ENCODE measurements at regions not wholly inside any gene's neighbourhood (a gene's known extent, or its start where the extent isn't known, plus 50 kb on each side); places are given as distances from the start of the nearest gene placed in this dataset.

GRCh38 chr2:21404137-21404536, 280.4 kb downstream of the TDRD15 start:
- Histone ChIP-seq H3K27ac (no peak overlapping the region), H3K27me3 (no peaks in the 10 kb centered on the region), H3K4me1 (no peaks in the 10 kb centered on the region), H3K4me3 (no peak overlapping the region), H3K9me3 (no peaks in the 10 kb centered on the region), H3K36me3 (ENCODE audit: low read depth, missing control alignments) (no peaks in the 10 kb centered on the region)
- intact Hi-C loops (cut with DNase I; ENCODE audit: low total_unique reads), result no loop called here
- 59 to 72% methylated on average over 4 of the region's 4 CpGs for WGBS, 2 donors
- TF ChIP-seq CTCF (IDR thresholded peaks at IDR 0.05), result no peak
- no peak for TF ChIP-seq POLR2A (IDR thresholded peaks at IDR 0.05)
- DNase-seq, result no peak

GRCh38 chr2:21404827-21405625, 281.3 kb downstream of the TDRD15 start:
- H3K27ac ChIP-seq, result no peak overlapping the region
- TF ChIP-seq POLR2A (IDR thresholded peaks at IDR 0.05) (no peak), CTCF (IDR thresholded peaks at IDR 0.05) (no peak)
- no peaks in the 10 kb centered on the region for H3K27me3 ChIP-seq
- H3K4me1 ChIP-seq, result no peaks in the 10 kb centered on the region
- DNase-seq, result no peak
- WGBS, 2 donors, result 85 to 93% methylated on average over 7 of the region's 7 CpGs
- no peak overlapping the region for H3K4me3 ChIP-seq
- intact Hi-C loops (cut with DNase I; ENCODE audit: low total_unique reads), result no loop called here
- no peaks in the 10 kb centered on the region for H3K9me3 ChIP-seq
- H3K36me3 ChIP-seq (ENCODE audit: low read depth, missing control alignments), result no peaks in the 10 kb centered on the region

- no peak for DNase-seq
- WGBS, 2 donors, result 88 to 100% methylated on average over 1 of the region's 1 CpG
- TF ChIP-seq CTCF (IDR thresholded peaks at IDR 0.05) (no peak), POLR2A (IDR thresholded peaks at IDR 0.05) (no peak)
- intact Hi-C loops (cut with DNase I; ENCODE audit: low total_unique reads), result no loop called here
- no peak overlapping the region for H3K4me3 ChIP-seq
- no peaks in the 10 kb centered on the region for H3K27me3 ChIP-seq
- no peaks in the 10 kb centered on the region for H3K4me1 ChIP-seq
- H3K27ac ChIP-seq, result no peak overlapping the region
- H3K9me3 ChIP-seq, result no peaks in the 10 kb centered on the region
- no peaks in the 10 kb centered on the region for H3K36me3 ChIP-seq (ENCODE audit: low read depth, missing control alignments)
Measured at GRCh38 chr2:21406386-21406785, 282.6 kb downstream of the TDRD15 start.

- 82 to 83% methylated on average over 3 of the region's 3 CpGs for WGBS, 2 donors
- TF ChIP-seq POLR2A (IDR thresholded peaks at IDR 0.05) (no peak), CTCF (IDR thresholded peaks at IDR 0.05) (no peak)
- no peak for DNase-seq
Measured at GRCh38 chr2:21406911-21407310, 283.1 kb downstream of the TDRD15 start.

GRCh38 chr2:21407851-21408250, 284.1 kb downstream of the TDRD15 start:
- intact Hi-C loops (cut with DNase I; ENCODE audit: low total_unique reads), result no loop called here
- WGBS, 2 donors, result 53 to 79% methylated on average over 1 of the region's 1 CpG
- Histone ChIP-seq H3K27ac (no peak overlapping the region), H3K9me3 (no peaks in the 10 kb centered on the region), H3K4me1 (no peaks in the 10 kb centered on the region), H3K36me3 (ENCODE audit: low read depth, missing control alignments) (no peaks in the 10 kb centered on the region), H3K4me3 (no peak overlapping the region), H3K27me3 (no peaks in the 10 kb centered on the region)
- no peak for DNase-seq
- TF ChIP-seq CTCF (IDR thresholded peaks at IDR 0.05) (no peak), POLR2A (IDR thresholded peaks at IDR 0.05) (no peak)

More at GRCh38 chr2:21406911-21407310, 283.1 kb downstream of the TDRD15 start:
- intact Hi-C loops (cut with DNase I; ENCODE audit: low total_unique reads), result no loop called here
- H3K36me3 ChIP-seq (ENCODE audit: low read depth, missing control alignments), result no peaks in the 10 kb centered on the region
- H3K4me3 ChIP-seq, result no peak overlapping the region
- no peaks in the 10 kb centered on the region for H3K27me3 ChIP-seq
- H3K27ac ChIP-seq, result no peak overlapping the region
- no peaks in the 10 kb centered on the region for H3K9me3 ChIP-seq
- H3K4me1 ChIP-seq, result no peaks in the 10 kb centered on the region

All from testis (tissue), 2 donors.